SK-N-DZ (cell line): ENCODE measurements at regions not wholly inside any gene's neighbourhood (a gene's known extent, or its start where the extent isn't known, plus 50 kb on each side); places are given as distances from the start of the nearest gene placed in this dataset.

Source experiments
- DNase-seq: peaks from one replicate; pipeline ENCODE4 v3.0.0-alpha.2; 2015; ENCODE audit warnings: low spot score

GRCh38 chr2:200137271-200137670 is 169.2 kb upstream of the SPATS2L start:
- DNase-seq: no peak

GRCh38 chr2:200137691-200138090 is 168.8 kb upstream of the SPATS2L start:
- DNase-seq: no peak

DNA sequence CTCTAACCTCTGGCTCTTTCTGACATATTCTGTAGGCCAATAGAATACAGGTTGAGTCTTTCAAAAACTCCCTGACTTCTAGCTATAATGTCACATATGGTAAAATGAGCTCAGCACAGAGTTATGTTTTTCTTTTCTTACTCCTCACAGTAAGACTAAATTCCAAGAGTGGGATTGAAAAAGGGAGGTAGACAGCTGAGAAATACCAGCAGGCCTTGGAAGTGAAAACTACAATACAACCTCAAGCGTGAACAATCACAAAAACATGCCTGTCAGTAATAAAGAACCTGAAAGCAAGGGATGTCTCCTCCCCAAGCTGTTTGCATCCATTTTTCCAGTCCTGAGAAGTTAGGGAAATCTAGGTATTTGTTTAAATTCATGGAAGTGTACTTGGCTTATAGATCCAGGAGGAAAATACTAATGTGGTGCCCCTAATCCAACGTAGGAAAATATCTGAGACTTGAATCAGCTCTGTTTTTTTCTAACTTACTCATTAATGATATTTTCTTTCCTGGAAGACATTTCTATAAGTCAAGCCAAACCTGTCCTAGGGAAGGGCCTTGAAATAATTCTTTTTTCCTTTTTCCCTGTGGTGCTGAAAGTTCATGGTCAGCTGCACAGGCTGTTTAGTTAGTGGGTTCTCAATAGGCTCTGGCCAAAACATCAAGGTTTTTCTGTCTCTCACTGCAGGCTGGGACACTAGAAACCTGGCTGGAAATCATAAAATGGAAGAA is 167.9 kb upstream of the SPATS2L start:
- DNase-seq: no peak

DNA sequence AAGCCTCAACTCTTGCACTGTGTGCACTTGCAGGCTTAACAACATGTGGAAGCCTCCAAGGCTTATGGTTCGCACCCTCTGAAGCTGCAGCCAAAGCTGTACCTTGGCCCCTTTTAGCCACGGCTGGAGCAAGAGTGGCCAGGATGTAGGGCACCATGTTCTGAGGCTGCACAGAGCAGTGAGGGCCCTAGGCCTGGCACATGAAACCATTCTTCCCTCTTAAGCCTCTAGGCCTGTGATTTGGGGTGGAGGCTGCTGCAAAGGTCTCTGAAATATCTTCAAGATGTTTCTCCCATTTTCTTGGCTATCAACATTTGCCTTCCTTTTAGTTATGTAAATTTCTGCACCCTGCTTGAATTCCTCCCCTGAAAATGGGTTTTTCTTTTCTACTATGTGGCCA is 161.9 kb upstream of the SPATS2L start:
- DNase-seq: no peak

GRCh38 chr2:200146501-200146900 is 160.0 kb upstream of the SPATS2L start:
- DNase-seq: no peak

DNA sequence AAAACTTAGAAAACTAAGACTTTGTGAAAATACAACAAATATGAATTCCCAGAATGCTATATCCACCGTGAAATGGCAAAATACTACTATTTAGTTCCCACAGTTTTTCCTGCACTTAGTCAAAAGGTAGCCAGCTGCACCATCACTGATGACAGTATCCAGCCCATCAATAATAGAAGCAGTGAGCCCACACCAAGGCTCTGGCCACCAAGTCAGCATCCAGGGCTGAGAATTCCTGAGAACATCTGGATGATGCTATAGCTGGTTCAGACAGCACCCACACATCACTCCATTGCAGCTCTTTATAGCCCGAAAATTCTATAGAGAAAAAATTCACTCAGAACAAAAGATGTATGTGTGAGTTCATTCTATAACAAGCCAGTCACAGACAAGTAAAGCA is 159.1 kb upstream of the SPATS2L start:
- DNase-seq: no peak

DNA sequence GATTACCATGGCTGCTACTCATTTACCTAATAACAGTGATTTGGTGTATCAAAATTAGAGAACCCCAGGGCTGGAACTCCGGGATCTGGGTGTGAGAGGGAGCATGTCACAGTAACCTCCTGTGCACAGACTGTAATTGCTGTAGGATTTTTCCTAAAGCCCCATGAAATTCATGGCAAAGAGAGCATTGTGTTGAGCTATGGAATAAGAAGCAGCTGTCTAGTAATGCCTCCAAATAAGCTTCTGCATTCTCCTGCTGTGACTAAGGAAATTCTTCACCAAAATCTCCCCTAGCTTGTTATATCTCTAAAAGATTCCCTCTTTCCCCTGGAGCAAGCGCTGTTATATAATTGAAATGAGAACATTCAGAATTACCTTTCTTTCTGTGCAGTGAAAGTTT is 158.1 kb upstream of the SPATS2L start:
- no peak for DNase-seq

- DNase-seq: no peak
These were observed 155.9 kb upstream of the SPATS2L start for GRCh38 chr2:200150411-200151086.

GRCh38 chr2:200155652-200156051 is 150.8 kb upstream of the SPATS2L start:
- DNase-seq: no peak

GRCh38 chr2:200156166-200156835 is 150.2 kb upstream of the SPATS2L start:
- DNase-seq: no peak

DNA sequence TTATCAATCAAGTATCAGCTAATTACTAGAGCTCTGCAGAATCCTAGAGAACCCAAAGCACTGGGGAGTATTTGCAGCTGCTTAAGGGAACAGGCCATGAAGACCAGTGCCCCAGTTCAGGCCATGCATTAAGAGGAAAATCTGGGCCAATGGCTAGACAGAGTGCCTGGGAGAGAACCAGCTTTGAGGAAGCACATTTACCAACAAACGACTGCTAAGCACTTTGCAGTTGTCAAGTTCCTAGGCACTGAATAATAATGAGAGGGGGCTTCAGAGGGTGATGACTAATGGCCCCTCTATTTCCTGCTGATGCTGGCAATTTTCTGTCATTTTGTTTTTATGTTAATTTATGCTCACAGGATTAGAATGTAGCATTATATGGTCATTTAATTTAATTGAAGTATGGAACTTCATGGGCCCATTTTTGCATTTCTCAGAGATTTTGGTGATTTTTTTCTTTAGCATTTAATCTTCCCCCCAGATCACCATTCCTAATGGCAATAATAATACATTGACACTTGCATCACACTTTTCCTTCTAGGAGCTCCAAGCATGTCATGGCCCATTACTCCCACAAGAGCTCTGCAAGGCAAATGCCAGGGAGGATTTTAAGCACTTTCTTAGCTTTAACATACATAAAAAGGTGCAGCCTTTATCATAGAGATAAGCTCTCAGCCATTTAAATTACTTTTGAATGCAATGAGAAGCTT is 147.7 kb upstream of the SPATS2L start:
- DNase-seq: peak; percentile 50

DNA sequence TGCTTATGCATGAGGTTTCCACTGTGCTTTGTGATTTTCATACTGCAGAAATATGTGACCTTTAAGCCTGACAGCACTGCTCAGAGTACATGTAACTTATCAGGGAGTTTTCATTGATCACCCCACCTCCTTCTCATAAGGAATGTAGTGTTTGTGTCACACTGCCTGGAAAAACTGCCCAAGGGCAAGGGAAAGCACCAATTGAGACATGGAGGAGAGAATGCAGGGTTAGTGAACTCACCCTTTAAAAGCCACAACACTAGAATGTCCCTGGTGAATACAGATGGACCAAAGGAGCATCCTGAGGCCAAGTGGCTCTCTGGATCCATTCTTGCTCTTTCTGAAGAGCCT is 147.2 kb upstream of the SPATS2L start:
- no peak for DNase-seq

DNA sequence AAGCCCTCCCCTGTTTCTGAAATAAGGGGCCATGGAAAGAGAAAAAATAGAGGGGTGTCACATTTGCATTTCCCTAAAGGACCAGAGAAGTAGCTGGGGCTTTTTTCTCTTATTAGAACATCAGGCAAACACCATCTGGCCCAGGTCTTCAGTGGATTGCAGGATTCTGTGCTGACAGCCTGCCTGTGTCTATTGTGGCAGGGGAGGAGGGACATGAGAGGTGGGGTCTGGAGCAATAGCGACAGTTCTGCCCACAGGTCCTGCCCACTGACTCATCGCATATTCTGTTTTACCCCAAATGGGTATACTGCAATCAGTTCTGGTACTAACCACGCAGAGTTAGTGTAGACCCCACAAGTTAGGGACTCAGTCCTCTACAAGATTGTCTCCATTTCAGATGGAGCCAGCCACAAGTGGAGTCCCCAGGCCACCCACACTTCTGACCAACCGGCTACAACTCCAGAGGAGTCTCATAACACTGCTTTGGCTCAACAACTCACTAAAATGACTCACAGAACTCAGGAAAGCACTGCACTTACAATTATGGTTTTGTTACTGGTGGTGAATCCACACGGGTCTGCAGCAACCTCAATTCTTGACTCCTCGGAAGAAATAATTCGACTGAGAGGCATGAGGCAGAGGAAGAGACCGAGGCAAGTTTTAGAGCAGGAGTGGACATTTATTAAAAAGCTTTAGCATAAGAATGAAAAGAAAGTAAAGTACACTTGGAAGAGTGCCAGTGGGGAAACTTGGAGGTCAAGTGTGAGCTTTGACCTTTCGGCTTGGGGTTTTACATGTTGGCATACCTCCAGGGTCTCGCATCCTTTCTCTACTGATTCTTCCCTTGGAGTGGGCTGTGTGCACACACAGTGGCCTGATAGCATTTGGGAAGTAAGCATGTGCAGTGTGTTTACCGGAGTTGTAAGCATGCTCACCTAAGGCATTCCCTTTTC is 146.4 kb upstream of the SPATS2L start:
- no peak for DNase-seq

- no peak for DNase-seq
These were observed 145.0 kb upstream of the SPATS2L start for GRCh38 chr2:200161458-200161857.

DNA sequence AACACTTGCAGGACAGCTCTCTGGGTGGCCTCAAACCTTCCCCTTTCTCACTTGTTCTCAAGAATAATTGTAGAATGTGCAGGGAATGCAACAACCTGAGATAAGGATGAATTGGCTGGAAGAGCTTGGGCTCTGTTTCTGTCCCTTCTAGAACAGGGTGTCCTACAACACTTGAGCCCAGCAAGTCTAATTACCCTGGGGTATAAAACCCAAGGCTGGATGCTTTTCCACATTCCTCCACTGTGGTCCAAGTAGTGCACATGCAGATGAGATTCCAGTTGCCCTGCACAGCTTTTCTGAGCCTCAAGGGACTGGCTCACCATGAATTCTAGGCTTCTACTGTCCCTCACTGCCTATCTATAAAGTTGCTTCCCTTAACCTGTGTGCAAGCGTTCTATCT is 140.8 kb upstream of the SPATS2L start:
- DNase-seq: no peak

DNA sequence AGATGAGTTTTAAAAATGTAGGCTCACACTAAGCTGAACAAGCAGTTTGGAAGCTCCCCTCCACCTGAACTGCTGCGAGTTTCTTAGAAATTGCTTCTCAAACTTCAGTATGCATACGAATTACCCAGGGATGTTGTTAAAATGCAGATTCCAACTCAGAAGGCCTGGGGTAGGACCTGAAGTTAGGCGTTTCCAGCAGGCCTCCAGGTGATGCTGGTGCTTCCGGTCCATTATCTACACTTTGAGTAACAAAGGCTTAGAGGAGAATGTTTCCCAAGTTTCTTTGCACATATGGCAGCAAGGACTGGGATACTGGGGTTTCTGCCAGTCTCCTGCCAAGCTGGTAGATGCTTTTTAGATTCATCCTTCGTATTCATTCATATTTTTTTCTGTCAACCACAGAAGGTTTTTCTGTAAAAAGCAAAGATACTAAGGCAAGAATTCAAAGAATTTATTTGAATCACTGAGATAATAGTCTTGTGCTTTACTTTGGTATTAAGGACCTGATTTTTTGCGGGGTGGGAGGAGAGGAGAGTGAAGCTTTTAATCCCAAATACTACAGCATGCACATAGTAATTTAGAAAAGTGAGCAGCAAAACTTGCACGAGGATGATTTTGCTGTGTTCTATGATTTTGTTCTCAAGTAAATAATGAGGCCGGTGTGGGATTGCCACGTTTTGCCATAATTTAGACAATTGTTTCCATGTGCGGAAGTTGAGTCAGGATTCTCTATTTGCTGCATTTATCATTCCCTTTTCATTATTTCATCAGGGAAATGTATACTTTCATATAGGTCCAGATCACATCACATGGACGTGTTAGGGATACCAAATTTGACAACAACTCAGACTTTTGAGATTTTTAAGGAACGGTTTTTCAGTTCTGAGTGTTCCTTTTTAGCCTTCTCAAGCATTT is 137.6 kb upstream of the SPATS2L start:
- no peak for DNase-seq

- no peak for DNase-seq
These were observed 136.3 kb upstream of the SPATS2L start for GRCh38 chr2:200170221-200170620.

- DNase-seq: no peak
These were observed 134.6 kb upstream of the SPATS2L start for GRCh38 chr2:200171731-200172482.

GRCh38 chr2:200172521-200172920 is 134.0 kb upstream of the SPATS2L start:
- DNase-seq: no peak
